Transverse colon (tissue), 3 donors: ENCODE measurements at regions not wholly inside any gene's neighbourhood (a gene's known extent, or its start where the extent isn't known, plus 50 kb on each side); places are given as distances from the start of the nearest gene placed in this dataset.

Experiments used
- POLR2A ChIP-seq: fragments of 450-650 bp; IDR thresholded peaks from one replicate; pipeline ENCODE4 v1.6.1; 2016; ENCODE audit warnings: antibody characterized with exemption, mild to moderate bottlenecking, moderate library complexity
- POLR2AphosphoS5 ChIP-seq, 3 donors: sonication (generic); formaldehyde crosslinking; IDR thresholded peaks; one replicate each; pipeline ENCODE4 v1.6.1; 2016; ENCODE audit warnings: antibody characterized with exemption in 3 of 3

GRCh38 chr13:62875118-62875640 is 1459.5 kb upstream of the PCDH20 start:
- TF ChIP-seq POLR2A (no peak), POLR2AphosphoS5 (IDR thresholded peaks at IDR 0.05) (no peak)
